ENCODE measurements at regions not wholly inside any gene's neighbourhood (a gene's known extent, or its start where the extent isn't known, plus 50 kb on each side); places are given as distances from the start of the nearest gene placed in this dataset.

- no peaks in the 10 kb centered on the region for H3K4me1 ChIP-seq (ENCODE audit: control insufficient read depth, extremely low read depth, insufficient read depth, low read length)
- H2AFZ ChIP-seq (ENCODE audit: control insufficient read depth, low read length): no peak overlapping the region
- H3K36me3 ChIP-seq (ENCODE audit: control insufficient read depth in 2 of 2, extremely low read depth in 1 of 2, insufficient read depth in 2 of 2, low read length in 2 of 2): no peaks in the 10 kb centered on the region
- no peaks in the 10 kb centered on the region for H4K20me1 ChIP-seq (ENCODE audit: control insufficient read depth, extremely low read depth, insufficient read depth, low read length)
- DNase-seq (ENCODE audit: low read depth, low spot score): no peak
- H3K9ac ChIP-seq (ENCODE audit: control insufficient read depth, extremely low read depth, insufficient read depth, low read length): no peak overlapping the region
- dilution Hi-C loops (cut with MboI; ENCODE audit: extremely low pct_ligation_motif_present, low sequenced_read_pairs): no loop called here
- FAIRE-seq: no peak
- H3K79me2 ChIP-seq (ENCODE audit: control insufficient read depth, insufficient read depth, low read length): no peaks in the 10 kb centered on the region
- TF ChIP-seq EZH2 (IDR thresholded peaks at IDR 0.05; ENCODE audit: low read length): no peak
- H3K27me3 ChIP-seq (ENCODE audit: control insufficient read depth, extremely low read depth, insufficient read depth, low read length): no peaks in the 10 kb centered on the region
- H3K27ac ChIP-seq (ENCODE audit: control insufficient read depth, insufficient read depth, low read length): no peak overlapping the region
- no peaks in the 10 kb centered on the region for H3K9me3 ChIP-seq (ENCODE audit: control insufficient read depth, low read depth, low read length)
- no peak overlapping the region for H3K4me2 ChIP-seq (ENCODE audit: control insufficient read depth, extremely low read depth, insufficient read depth, low read depth, low read length)
- no peak overlapping the region for H3K4me3 ChIP-seq (ENCODE audit: control insufficient read depth in 2 of 3, extremely low read depth in 1 of 3, insufficient read depth in 2 of 3, low read depth in 1 of 3, low read length in 3 of 3)
- no peaks in the 10 kb centered on the region for H3K9me1 ChIP-seq (ENCODE audit: control insufficient read depth, extremely low read depth, insufficient read depth, low read length)
Measured at GRCh38 chr4:187934766-187935165, 60.8 kb upstream of the ZFP42 start.

GRCh38 chr4:187937557-187937956 lies 58.0 kb upstream of the ZFP42 start:
- H3K27ac ChIP-seq (ENCODE audit: control insufficient read depth, insufficient read depth, low read length): no peak overlapping the region
- no peaks in the 10 kb centered on the region for H3K4me1 ChIP-seq (ENCODE audit: control insufficient read depth, extremely low read depth, insufficient read depth, low read length)
- no peak overlapping the region for H2AFZ ChIP-seq (ENCODE audit: control insufficient read depth, low read length)
- no peaks in the 10 kb centered on the region for H3K79me2 ChIP-seq (ENCODE audit: control insufficient read depth, insufficient read depth, low read length)
- H3K4me3 ChIP-seq (ENCODE audit: control insufficient read depth in 2 of 3, extremely low read depth in 1 of 3, insufficient read depth in 2 of 3, low read depth in 1 of 3, low read length in 3 of 3): no peak overlapping the region
- H3K36me3 ChIP-seq (ENCODE audit: control insufficient read depth in 2 of 2, extremely low read depth in 1 of 2, insufficient read depth in 2 of 2, low read length in 2 of 2): no peaks in the 10 kb centered on the region
- no peak overlapping the region for H3K9ac ChIP-seq (ENCODE audit: control insufficient read depth, extremely low read depth, insufficient read depth, low read length)
- no peak for TF ChIP-seq EZH2 (IDR thresholded peaks at IDR 0.05; ENCODE audit: low read length)
- no peak for TF ChIP-seq CTCF (optimal IDR thresholded peaks at IDR 0.05 in 1 of 3, IDR thresholded peaks at IDR 0.05 in 1 of 3, conservative IDR thresholded peaks at IDR 0.05 in 1 of 3; ENCODE audit: extremely low read depth in 1 of 3, insufficient read depth in 2 of 3, low read length in 3 of 3)
- dilution Hi-C loops (cut with MboI; ENCODE audit: extremely low pct_ligation_motif_present, low sequenced_read_pairs): no loop called here
- no peaks in the 10 kb centered on the region for H3K27me3 ChIP-seq (ENCODE audit: control insufficient read depth, extremely low read depth, insufficient read depth, low read length)
- DNase-seq (ENCODE audit: low read depth, low spot score): no peak
- H3K4me2 ChIP-seq (ENCODE audit: control insufficient read depth, extremely low read depth, insufficient read depth, low read depth, low read length): no peak overlapping the region
- H4K20me1 ChIP-seq (ENCODE audit: control insufficient read depth, extremely low read depth, insufficient read depth, low read length): no peaks in the 10 kb centered on the region
- FAIRE-seq: no peak
- no peaks in the 10 kb centered on the region for H3K9me3 ChIP-seq (ENCODE audit: control insufficient read depth, low read depth, low read length)
- H3K9me1 ChIP-seq (ENCODE audit: control insufficient read depth, extremely low read depth, insufficient read depth, low read length): no peaks in the 10 kb centered on the region

- Histone ChIP-seq H3K9me1 (ENCODE audit: control insufficient read depth, extremely low read depth, insufficient read depth, low read length) (no peaks in the 10 kb centered on the region), H3K79me2 (ENCODE audit: control insufficient read depth, insufficient read depth, low read length) (no peaks in the 10 kb centered on the region), H3K4me3 (ENCODE audit: control insufficient read depth in 2 of 3, extremely low read depth in 1 of 3, insufficient read depth in 2 of 3, low read depth in 1 of 3, low read length in 3 of 3) (no peak overlapping the region), H3K4me1 (ENCODE audit: control insufficient read depth, extremely low read depth, insufficient read depth, low read length) (no peaks in the 10 kb centered on the region), H3K27me3 (ENCODE audit: control insufficient read depth, extremely low read depth, insufficient read depth, low read length) (no peaks in the 10 kb centered on the region), H3K4me2 (ENCODE audit: control insufficient read depth, extremely low read depth, insufficient read depth, low read depth, low read length) (no peak overlapping the region), H4K20me1 (ENCODE audit: control insufficient read depth, extremely low read depth, insufficient read depth, low read length) (no peaks in the 10 kb centered on the region), H3K36me3 (ENCODE audit: control insufficient read depth in 2 of 2, extremely low read depth in 1 of 2, insufficient read depth in 2 of 2, low read length in 2 of 2) (no peaks in the 10 kb centered on the region), H3K27ac (ENCODE audit: control insufficient read depth, insufficient read depth, low read length) (no peak overlapping the region), H3K9ac (ENCODE audit: control insufficient read depth, extremely low read depth, insufficient read depth, low read length) (no peak overlapping the region), H3K9me3 (ENCODE audit: control insufficient read depth, low read depth, low read length) (no peaks in the 10 kb centered on the region), H2AFZ (ENCODE audit: control insufficient read depth, low read length) (no peak overlapping the region)
- TF ChIP-seq EZH2 (IDR thresholded peaks at IDR 0.05; ENCODE audit: low read length) (no peak), CTCF (optimal IDR thresholded peaks at IDR 0.05 in 1 of 3, IDR thresholded peaks at IDR 0.05 in 1 of 3, conservative IDR thresholded peaks at IDR 0.05 in 1 of 3; ENCODE audit: extremely low read depth in 1 of 3, insufficient read depth in 2 of 3, low read length in 3 of 3) (no peak)
- DNase-seq (ENCODE audit: low read depth, low spot score) (no peak), FAIRE-seq (no peak)
- dilution Hi-C loops (cut with MboI; ENCODE audit: extremely low pct_ligation_motif_present, low sequenced_read_pairs): no loop called here
Measured at GRCh38 chr4:187940299-187940698, 55.3 kb upstream of the ZFP42 start.
